ENCODE measurements at regions not wholly inside any gene's neighbourhood (a gene's known extent, or its start where the extent isn't known, plus 50 kb on each side); places are given as distances from the start of the nearest gene placed in this dataset.

GRCh38 chr10:117876210-117876609 is 170.5 kb downstream of the RAB11FIP2 start:
- Histone ChIP-seq H3K27me3 (ENCODE audit: insufficient read depth, low read length) (no peaks in the 10 kb centered on the region), H3K9me3 (ENCODE audit: insufficient read depth, low read depth, low read length) (no peaks in the 10 kb centered on the region), H3K4me1 (ENCODE audit: insufficient read depth, low read length) (no peaks in the 10 kb centered on the region), H3K27ac (ENCODE audit: low read depth, low read length) (no peak overlapping the region), H3K4me3 (ENCODE audit: low read length) (no peak overlapping the region), H3K36me3 (ENCODE audit: insufficient read depth, low read length) (no peaks in the 10 kb centered on the region), H3K9ac (ENCODE audit: low read depth, low read length) (no peak overlapping the region)
- WGBS, result 88% methylated on average over 2 of the region's 2 CpGs

GRCh38 chr10:117878626-117879025 is 168.1 kb downstream of the RAB11FIP2 start:
- 88% methylated on average over 5 of the region's 5 CpGs for WGBS
- no peak overlapping the region for H3K27ac ChIP-seq (ENCODE audit: low read depth, low read length)
- no peak overlapping the region for H3K4me3 ChIP-seq (ENCODE audit: low read length)
- no peaks in the 10 kb centered on the region for H3K36me3 ChIP-seq (ENCODE audit: insufficient read depth, low read length)
- H3K4me1 ChIP-seq (ENCODE audit: insufficient read depth, low read length), result no peaks in the 10 kb centered on the region
- H3K9ac ChIP-seq (ENCODE audit: low read depth, low read length), result no peak overlapping the region
- H3K9me3 ChIP-seq (ENCODE audit: insufficient read depth, low read depth, low read length), result no peaks in the 10 kb centered on the region
- no peaks in the 10 kb centered on the region for H3K27me3 ChIP-seq (ENCODE audit: insufficient read depth, low read length)

- Histone ChIP-seq H3K9ac (ENCODE audit: low read depth, low read length) (no peak overlapping the region), H3K9me3 (ENCODE audit: insufficient read depth, low read depth, low read length) (no peaks in the 10 kb centered on the region), H3K4me3 (ENCODE audit: low read length) (no peak overlapping the region), H3K4me1 (ENCODE audit: insufficient read depth, low read length) (peaks cover 24% of the 10 kb centered on the region), H3K27ac (ENCODE audit: low read depth, low read length) (no peak overlapping the region), H3K27me3 (ENCODE audit: insufficient read depth, low read length) (no peaks in the 10 kb centered on the region), H3K36me3 (ENCODE audit: insufficient read depth, low read length) (no peaks in the 10 kb centered on the region)
- 85% methylated on average over 4 of the region's 4 CpGs for WGBS
Observed at GRCh38 chr10:117884093-117884492, 162.6 kb downstream of the RAB11FIP2 start.

GRCh38 chr10:117884592-117884991 is 162.1 kb downstream of the RAB11FIP2 start:
- 49% methylated on average over 6 of the region's 6 CpGs for WGBS
- Histone ChIP-seq H3K9me3 (ENCODE audit: insufficient read depth, low read depth, low read length) (no peaks in the 10 kb centered on the region), H3K4me1 (ENCODE audit: insufficient read depth, low read length) (peaks cover 24% of the 10 kb centered on the region), H3K4me3 (ENCODE audit: low read length) (no peak overlapping the region), H3K27ac (ENCODE audit: low read depth, low read length) (no peak overlapping the region), H3K27me3 (ENCODE audit: insufficient read depth, low read length) (no peaks in the 10 kb centered on the region), H3K36me3 (ENCODE audit: insufficient read depth, low read length) (no peaks in the 10 kb centered on the region), H3K9ac (ENCODE audit: low read depth, low read length) (no peak overlapping the region)

GRCh38 chr10:117885206-117885829 is 161.4 kb downstream of the RAB11FIP2 start:
- WGBS, result 65% methylated on average over 14 of the region's 14 CpGs

GRCh38 chr10:117886766-117887165 is 160.0 kb downstream of the RAB11FIP2 start:
- no peak overlapping the region for H3K9ac ChIP-seq (ENCODE audit: low read depth, low read length)
- no peaks in the 10 kb centered on the region for H3K9me3 ChIP-seq (ENCODE audit: insufficient read depth, low read depth, low read length)
- peaks cover 24% of the 10 kb centered on the region for H3K4me1 ChIP-seq (ENCODE audit: insufficient read depth, low read length)
- H3K4me3 ChIP-seq (ENCODE audit: low read length), result no peak overlapping the region
- no peaks in the 10 kb centered on the region for H3K27me3 ChIP-seq (ENCODE audit: insufficient read depth, low read length)
- no peak overlapping the region for H3K27ac ChIP-seq (ENCODE audit: low read depth, low read length)
- no peaks in the 10 kb centered on the region for H3K36me3 ChIP-seq (ENCODE audit: insufficient read depth, low read length)
- WGBS, result 93% methylated on average over 7 of the region's 7 CpGs

More at GRCh38 chr10:117885206-117885829, 161.4 kb downstream of the RAB11FIP2 start:
- H3K4me1 ChIP-seq (ENCODE audit: insufficient read depth, low read length), result peaks cover 24% of the 10 kb centered on the region
- H3K27ac ChIP-seq (ENCODE audit: low read depth, low read length), result no peak overlapping the region
- H3K36me3 ChIP-seq (ENCODE audit: insufficient read depth, low read length), result no peaks in the 10 kb centered on the region
- no peak overlapping the region for H3K4me3 ChIP-seq (ENCODE audit: low read length)
- H3K9me3 ChIP-seq (ENCODE audit: insufficient read depth, low read depth, low read length), result no peaks in the 10 kb centered on the region
- H3K9ac ChIP-seq (ENCODE audit: low read depth, low read length), result no peak overlapping the region
- H3K27me3 ChIP-seq (ENCODE audit: insufficient read depth, low read length), result no peaks in the 10 kb centered on the region

GRCh38 chr10:117889664-117890063 is 157.1 kb downstream of the RAB11FIP2 start:
- peaks cover 29% of the 10 kb centered on the region for H3K4me1 ChIP-seq (ENCODE audit: insufficient read depth, low read length)
- H3K27me3 ChIP-seq (ENCODE audit: insufficient read depth, low read length), result no peaks in the 10 kb centered on the region
- H3K9me3 ChIP-seq (ENCODE audit: insufficient read depth, low read depth, low read length), result no peaks in the 10 kb centered on the region
- no peaks in the 10 kb centered on the region for H3K36me3 ChIP-seq (ENCODE audit: insufficient read depth, low read length)
- H3K4me3 ChIP-seq (ENCODE audit: low read length), result no peak overlapping the region
- H3K9ac ChIP-seq (ENCODE audit: low read depth, low read length), result no peak overlapping the region
- 92% methylated on average over 4 of the region's 4 CpGs for WGBS
- no peak overlapping the region for H3K27ac ChIP-seq (ENCODE audit: low read depth, low read length)

GRCh38 chr10:117892681-117893220 is 154.0 kb downstream of the RAB11FIP2 start:
- no peaks in the 10 kb centered on the region for H3K36me3 ChIP-seq (ENCODE audit: insufficient read depth, low read length)
- peaks cover 11% of the 10 kb centered on the region; the same call in 1 of the 2 replicates for H3K4me1 ChIP-seq (ENCODE audit: insufficient read depth, low read length)
- H3K9ac ChIP-seq (ENCODE audit: low read depth, low read length), result no peak overlapping the region
- no peaks in the 10 kb centered on the region for H3K9me3 ChIP-seq (ENCODE audit: insufficient read depth, low read depth, low read length)
- H3K27ac ChIP-seq (ENCODE audit: low read depth, low read length), result no peak overlapping the region
- no peak overlapping the region for H3K4me3 ChIP-seq (ENCODE audit: low read length)
- H3K27me3 ChIP-seq (ENCODE audit: insufficient read depth, low read length), result no peaks in the 10 kb centered on the region
- 80% methylated on average over 1 of the region's 2 CpGs for WGBS

- H3K36me3 ChIP-seq (ENCODE audit: insufficient read depth, low read length), result no peaks in the 10 kb centered on the region
- peaks cover 23% of the 10 kb centered on the region for H3K4me1 ChIP-seq (ENCODE audit: insufficient read depth, low read length)
- no peak overlapping the region for H3K27ac ChIP-seq (ENCODE audit: low read depth, low read length)
- H3K9me3 ChIP-seq (ENCODE audit: insufficient read depth, low read depth, low read length), result no peaks in the 10 kb centered on the region
- no peaks in the 10 kb centered on the region for H3K27me3 ChIP-seq (ENCODE audit: insufficient read depth, low read length)
- no peak overlapping the region for H3K9ac ChIP-seq (ENCODE audit: low read depth, low read length)
- no peak overlapping the region for H3K4me3 ChIP-seq (ENCODE audit: low read length)
- WGBS, result 58% methylated on average over 3 of the region's 3 CpGs
Observed at GRCh38 chr10:117894339-117894738, 152.4 kb downstream of the RAB11FIP2 start.

- Histone ChIP-seq H3K27ac (ENCODE audit: low read depth, low read length) (no peak overlapping the region), H3K27me3 (ENCODE audit: insufficient read depth, low read length) (no peaks in the 10 kb centered on the region), H3K9me3 (ENCODE audit: insufficient read depth, low read depth, low read length) (no peaks in the 10 kb centered on the region), H3K36me3 (ENCODE audit: insufficient read depth, low read length) (no peaks in the 10 kb centered on the region), H3K4me3 (ENCODE audit: low read length) (no peak overlapping the region), H3K4me1 (ENCODE audit: insufficient read depth, low read length) (peaks cover 35% of the 10 kb centered on the region), H3K9ac (ENCODE audit: low read depth, low read length) (no peak overlapping the region)
- WGBS, result 96% methylated on average over 3 of the region's 3 CpGs
Observed at GRCh38 chr10:117896517-117896916, 150.2 kb downstream of the RAB11FIP2 start.

GRCh38 chr10:117899181-117899683 is 147.5 kb downstream of the RAB11FIP2 start:
- Histone ChIP-seq H3K27me3 (ENCODE audit: insufficient read depth, low read length) (no peaks in the 10 kb centered on the region), H3K9me3 (ENCODE audit: insufficient read depth, low read depth, low read length) (no peaks in the 10 kb centered on the region), H3K9ac (ENCODE audit: low read depth, low read length) (no peak overlapping the region), H3K36me3 (ENCODE audit: insufficient read depth, low read length) (no peaks in the 10 kb centered on the region), H3K27ac (ENCODE audit: low read depth, low read length) (no peak overlapping the region), H3K4me1 (ENCODE audit: insufficient read depth, low read length) (peaks cover 24% of the 10 kb centered on the region), H3K4me3 (ENCODE audit: low read length) (no peak overlapping the region)
- 29% methylated on average over 2 of the region's 2 CpGs for WGBS

All from HUES64 (cell line).